Endometrium (tissue), 2 donors: ENCODE measurements at regions not wholly inside any gene's neighbourhood (a gene's known extent, or its start where the extent isn't known, plus 50 kb on each side); places are given as distances from the start of the nearest gene placed in this dataset.
"Not testable (repeated sequence)": the region's sequence is repeated elsewhere in the genome, so short reads cannot be mapped to it uniquely, and the experiment has no call there.

Experiments
- FAIRE-seq: peaks from 2 replicates; lab custom pipeline; 2012; peaks lifted over from hg19 to GRCh38; lab: Jason Lieb, UNC
- donor health status: control.
- donor health status: control.

DNA sequence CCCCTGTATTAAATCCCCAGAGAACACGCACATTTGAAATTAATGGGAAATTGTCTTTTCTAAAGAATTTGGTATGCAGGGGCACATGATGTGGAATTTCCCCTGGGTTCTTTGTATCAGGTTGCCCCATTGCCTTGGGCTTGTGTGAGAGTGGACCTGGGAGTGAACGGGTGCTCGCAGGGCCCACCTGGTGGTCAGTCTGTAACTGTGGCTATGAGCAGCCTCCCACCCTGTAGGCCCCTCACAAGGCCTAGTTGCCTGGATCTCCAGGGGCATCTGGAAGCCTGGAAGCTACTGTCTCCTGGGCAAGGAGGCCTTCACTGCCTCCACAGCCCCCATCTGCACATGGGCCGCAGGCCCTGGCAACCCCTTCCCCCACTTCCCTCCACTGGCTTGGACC is 96.7 kb downstream of the SLC25A47 start:
- no peak for FAIRE-seq

DNA sequence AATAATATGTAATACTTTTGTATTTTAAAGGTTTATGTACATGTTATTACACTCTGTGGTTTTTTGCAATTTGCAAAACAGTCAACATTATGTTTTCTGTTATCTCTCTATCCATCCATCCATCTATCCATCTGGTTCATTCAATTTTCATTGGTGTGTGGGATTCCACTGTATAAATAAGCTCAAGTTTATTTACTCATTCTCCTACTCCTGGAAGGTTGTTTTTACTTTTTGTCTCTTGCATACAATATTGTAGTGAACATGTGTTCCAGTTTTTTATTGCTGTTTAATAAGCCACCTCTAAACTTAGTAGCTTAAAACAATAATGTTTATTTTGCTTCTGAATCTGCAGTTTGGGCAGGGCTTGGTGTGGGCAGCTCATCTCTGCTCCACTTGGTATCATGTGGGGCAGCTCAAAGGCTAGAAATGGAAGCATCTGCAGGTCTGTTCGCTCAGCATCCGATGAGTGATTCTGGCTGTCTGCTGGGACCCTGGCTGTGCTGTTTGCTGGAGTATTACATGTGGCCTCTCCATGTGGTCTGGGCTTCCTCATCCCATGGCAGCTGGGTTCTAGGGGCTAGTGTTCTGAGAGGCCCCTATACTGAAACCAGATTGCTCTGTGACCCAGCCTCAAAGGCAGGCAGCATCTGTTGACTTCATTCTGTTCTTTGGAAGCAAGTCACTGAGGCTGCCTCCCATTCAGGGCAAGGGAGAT is 98.8 kb downstream of the SLC25A47 start:
- peak; percentile 84 for FAIRE-seq

DNA sequence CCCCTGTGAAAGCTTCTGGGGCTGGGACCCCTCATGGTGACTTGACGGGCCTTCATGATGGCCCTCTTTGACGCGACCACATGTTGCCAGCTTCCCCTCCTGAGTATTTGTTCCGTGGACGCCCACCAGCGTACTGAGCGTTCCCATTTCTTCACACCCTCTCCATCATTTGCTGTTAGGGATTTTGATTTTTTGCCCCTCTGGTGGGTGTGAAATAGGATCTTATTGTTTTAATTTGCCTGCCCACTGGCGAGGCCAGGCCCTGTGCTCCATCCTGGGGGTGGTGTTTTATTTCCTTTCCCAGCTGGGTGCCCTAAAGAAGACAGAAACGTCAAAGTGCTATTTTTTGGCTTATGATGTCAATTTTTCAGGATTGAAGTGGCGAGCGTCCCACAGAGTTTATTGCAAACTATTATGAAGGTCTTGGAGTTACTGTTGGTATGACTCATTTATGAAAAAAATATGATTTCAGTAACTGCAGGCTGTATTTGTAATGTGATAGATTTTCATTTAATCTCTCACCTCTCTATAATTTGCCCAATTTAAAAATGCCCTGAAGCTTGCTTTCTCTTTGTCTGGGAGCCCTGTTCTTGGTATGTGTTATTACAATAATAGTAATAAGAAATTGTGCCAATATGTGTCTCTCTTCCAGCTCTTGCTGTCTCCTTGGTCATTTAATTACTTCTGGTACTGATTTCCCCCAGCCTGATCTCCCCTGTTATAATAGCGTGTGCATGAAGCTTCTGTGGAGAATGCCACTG is 99.6 kb downstream of the SLC25A47 start:
- no peak for FAIRE-seq

DNA sequence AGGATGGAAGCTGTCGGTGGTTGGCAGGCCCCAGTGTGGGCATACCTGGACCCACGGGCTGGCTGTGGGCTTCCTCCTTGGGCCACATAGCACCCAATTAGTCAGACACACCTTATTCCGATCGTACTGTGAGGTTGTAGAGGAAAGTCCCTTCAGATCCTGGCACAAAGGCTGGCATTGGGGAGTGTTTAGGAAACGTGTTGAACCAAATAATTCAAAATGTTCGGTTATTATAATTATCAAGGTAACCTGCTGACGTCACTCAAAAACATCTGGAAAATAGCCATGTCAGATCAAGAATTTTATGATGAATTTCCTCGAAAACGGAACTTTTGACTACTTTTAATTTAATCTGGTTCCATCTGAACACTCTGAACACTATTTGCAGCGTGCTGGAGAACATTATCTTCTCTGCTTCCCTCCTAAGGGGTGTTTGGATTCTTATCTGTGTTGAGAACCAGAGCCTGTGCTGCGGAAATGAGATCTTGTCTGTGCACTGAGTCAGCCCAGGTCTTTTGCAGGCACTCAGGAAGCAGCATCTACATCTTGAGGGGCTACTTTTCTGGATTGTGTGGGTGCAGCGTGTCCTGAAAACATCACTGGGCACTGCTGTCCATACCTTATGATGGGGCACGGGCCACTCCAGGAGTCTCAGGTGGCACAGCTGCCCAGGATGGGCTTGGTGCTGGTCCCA is 100.3 kb downstream of the SLC25A47 start:
- no peak for FAIRE-seq

DNA sequence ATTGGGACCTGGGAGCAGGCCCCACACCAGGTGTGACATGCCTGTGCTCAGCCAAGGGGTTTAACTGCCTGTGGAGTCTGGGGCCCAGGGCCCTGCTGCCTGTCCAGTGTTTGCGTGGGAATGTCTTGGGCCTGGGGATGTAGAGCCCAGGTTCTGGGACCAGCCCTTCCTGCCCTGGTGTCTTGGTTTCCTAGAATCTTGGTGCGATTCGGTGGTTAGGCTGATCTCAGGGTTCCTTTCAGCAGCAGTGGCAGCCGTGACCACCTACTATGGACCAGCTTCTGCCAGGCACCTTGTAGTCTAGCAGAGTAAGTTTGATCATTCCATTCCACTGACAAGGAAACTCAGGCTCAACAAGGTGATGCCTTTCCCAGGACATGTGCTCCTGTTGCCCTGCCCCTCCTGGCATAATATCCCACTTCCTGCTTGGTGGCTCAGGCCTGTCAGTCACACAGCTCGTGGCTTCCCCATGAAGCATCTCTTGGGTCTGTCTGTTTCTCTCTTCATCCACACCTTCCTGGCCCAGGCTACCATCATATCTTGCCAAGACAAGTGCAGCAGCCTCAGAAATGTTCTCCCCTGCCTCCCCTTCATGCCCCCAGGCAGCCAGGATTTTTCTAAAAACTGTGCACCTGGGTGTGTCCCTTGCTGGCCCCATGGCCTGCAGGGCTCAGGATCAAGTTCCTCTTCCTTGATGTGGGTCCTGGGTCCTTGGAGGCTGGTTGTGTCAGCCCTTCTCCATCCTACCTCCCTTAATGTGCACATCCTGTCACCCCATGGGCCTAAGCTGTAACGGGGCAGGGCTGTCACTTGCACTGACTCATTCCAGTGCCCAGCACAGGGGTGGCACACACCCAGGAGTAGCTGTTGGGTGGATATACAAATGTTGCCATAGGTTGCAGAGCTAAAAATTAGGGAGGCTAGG is 101.6 kb downstream of the SLC25A47 start:
- FAIRE-seq = no peak

DNA sequence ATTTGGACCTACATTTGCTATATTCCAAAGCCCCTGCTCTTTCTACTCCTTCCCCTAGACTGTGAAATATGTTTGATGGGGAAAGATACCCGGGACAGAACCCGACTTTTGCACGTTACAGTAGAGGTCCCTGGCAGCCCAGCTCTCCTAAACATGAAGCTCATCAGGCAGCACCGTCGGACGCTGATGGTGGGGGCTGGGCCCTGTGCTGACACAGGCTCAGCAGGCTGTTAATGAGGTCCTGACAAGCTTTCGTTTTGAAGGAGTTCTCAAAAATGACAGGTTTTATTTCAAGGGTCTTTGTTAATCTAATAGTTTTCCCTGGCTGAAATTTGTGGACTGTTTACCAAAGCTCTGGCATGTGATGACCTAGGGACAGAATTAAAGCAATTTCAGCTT is 102.3 kb downstream of the SLC25A47 start:
- FAIRE-seq = no peak

DNA sequence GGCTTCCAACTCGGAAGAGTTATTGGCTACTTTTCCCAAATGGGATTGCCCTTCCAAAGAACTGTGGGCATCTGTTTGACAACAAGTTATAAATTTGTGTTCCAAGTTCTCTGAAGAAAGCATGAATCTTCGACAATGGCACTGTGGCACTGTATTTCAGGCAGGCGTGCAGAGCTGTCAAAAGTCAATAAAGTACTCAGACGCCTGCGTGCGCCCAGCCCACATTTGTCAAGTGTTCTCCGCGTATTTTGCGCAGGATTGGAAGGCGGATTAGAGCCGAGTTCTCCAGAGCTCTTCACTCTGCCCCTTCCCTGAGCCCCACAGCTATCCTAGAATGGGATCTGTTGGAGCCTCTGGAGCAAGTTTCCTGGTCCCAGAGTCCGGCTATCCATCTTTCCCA is 103.2 kb downstream of the SLC25A47 start:
- FAIRE-seq = no peak

DNA sequence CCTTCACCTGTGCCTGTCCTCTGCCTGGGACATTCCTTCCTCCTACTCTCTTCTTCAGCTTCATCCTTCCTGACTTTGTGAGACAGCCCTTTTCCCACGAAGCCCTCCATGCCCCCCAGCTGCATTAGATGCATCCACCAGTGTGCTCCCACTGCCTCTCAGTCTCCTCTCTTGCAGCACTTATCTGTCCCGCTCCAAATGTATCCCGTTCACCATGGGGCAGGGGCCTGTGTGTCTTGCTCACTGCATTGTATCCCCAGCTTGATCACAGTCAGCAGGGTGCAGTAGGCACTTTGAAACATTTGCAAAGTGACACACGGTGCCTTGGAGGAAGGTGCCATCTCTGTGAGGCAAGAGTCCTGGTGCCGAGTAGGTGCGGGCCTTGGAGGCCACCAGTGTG is 104.0 kb downstream of the SLC25A47 start:
- no peak for FAIRE-seq

DNA sequence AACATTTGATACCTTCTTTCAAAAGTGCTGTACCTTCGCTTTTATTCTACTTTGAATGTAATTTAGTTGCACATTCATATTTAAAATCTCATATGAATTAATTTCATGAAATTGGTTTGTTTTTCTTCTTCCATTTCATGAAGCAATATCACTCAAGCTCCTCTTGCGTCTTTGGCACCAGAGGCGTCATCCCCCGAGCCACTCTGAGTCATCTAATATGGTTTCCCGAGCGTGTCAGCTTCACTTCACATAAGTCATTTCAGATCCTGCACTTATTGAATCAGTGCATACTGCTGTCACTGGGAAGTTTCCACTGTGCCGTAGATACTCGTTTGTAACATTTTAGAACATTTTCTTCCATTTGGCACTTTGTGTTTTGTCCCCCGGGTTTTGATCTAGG is 105.6 kb downstream of the SLC25A47 start:
- no peak for FAIRE-seq

DNA sequence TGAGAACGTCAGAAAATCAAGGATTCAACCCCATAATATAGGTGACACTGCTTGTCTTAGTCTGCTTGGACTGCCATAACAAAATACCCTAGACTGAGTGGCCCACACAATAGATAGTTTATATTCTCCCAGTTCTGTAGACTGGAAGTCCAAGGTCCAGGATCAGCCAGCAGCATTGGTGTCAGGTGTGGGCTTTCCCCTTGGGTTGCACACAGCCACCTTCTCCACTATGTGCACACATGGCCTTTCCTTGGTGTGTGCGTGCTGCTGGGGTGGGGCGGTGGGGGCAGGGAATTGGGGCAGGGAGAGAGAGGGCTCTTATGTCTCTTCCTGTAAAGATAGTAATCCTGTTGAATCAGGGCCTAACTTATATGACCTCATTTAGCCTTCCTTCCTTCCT is 106.4 kb downstream of the SLC25A47 start:
- FAIRE-seq = no peak

DNA sequence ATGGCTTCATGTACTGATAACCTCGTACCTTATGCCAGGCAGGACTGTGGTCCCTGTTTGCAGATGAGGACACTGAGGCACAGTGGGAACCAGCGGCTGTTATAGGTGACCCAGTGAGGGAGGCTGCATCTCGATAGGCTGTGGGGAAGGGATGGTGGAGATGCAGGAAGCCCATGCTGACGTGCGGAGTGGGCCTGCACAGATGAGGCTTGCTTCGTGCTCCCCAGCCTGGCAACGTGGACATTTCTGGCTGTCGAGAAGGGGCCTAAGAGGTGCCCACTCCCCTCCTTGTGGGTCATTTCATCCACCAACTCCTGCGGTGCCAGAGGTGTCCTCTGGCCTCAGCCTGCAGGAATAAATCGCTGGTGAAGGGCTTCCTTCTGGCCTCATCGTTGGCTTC is 107.4 kb downstream of the SLC25A47 start:
- FAIRE-seq = no peak

DNA sequence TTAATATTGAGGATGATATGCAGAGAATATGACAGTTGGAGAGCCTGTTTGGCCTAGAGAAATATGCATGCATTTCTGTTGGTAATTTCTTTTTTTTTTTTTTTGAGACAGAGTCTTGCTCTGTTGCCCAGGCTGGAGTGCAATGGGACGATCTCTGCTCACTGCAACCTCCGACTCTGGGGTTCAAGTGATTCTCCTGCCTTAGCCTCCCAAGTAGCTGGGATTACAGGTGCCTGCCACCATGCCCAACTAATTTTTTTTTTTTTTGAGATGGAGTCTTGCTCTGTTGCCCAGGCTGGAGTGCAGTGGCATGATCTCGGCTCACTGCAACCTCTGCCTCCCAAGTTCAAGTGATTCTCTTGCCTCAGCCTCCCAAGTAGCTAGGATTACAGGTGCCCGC is 108.3 kb downstream of the SLC25A47 start:
- FAIRE-seq = not testable (repeated sequence)

DNA sequence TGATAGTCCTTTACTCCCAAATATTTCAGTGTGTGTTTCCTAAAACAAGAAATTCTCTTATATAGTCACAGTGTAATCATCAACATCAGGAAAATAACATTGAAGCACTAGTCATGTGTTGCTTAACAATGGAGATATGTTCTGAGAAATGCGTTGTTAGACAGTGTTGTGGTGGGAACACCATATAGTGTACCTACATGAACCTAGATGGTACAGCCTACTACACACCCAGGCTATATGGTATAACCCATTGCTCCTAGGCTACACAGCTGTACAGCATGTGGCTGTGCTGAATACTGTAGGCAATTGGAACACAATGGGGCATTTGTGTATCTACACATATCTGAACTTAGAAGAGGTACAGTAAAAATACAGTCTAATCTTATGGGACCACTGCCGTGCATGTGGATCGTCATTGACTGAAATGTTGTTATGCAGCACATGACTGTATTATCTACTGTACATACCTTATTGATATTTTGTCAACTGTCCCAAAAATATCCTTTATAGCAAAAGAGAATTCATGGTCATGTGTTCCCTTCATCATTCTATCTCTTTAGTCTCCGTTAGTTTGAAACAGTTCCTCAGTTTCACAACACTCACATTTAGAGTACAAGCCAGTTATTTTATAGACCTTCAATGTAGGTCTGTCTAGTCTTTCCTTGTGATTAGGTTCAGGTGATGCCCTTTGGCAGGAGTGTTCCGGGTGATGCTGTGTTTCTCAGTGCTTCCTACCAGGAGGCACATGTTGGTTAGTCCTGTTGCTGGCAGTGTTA is 109.7 kb downstream of the SLC25A47 start:
- FAIRE-seq = no peak

DNA sequence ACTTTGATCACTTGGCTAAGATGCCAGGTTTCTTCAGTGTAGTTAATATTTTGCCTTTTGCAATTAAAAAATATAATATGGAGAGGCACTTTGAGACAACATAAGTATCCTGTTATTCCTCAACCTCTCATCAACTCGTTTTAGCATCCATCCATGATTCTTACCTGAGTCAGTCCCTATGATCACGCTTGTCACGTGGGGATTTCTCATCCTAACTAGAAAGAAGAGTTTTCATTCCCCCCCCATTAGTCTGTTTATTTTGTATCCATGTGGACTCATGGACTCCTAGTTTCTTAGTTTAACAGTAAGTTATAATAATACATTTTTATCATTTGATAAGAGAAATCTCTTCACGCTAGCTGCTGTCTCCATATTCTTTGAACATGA is 110.3 kb downstream of the SLC25A47 start:
- no peak for FAIRE-seq

DNA sequence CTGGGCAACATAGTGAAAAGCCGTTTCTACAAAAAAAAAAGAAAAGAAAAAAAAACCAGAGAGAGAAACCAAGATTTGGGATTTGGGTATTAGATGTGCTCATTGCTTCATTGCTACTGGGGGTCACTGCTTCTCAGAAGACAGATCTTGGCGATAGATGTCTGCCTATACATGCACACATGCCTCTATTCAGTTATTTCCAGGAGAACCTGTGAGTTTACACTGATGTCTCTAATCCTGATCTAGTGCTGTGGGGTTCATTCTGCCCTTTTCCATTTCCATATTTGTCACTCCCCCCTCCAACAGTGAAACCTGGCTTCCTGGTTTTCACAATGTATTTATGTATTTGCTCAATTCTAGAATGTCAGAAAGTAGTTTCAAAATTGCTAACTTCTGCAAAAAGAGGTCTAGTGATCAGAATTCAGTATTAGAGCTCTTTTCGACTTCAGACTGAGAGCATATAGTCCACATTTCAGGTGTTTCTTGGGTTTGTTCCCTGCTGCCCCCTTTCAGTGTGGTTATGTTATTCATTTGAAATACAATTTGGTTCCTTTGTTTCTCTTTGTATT is 111.0 kb downstream of the SLC25A47 start:
- FAIRE-seq = no peak

DNA sequence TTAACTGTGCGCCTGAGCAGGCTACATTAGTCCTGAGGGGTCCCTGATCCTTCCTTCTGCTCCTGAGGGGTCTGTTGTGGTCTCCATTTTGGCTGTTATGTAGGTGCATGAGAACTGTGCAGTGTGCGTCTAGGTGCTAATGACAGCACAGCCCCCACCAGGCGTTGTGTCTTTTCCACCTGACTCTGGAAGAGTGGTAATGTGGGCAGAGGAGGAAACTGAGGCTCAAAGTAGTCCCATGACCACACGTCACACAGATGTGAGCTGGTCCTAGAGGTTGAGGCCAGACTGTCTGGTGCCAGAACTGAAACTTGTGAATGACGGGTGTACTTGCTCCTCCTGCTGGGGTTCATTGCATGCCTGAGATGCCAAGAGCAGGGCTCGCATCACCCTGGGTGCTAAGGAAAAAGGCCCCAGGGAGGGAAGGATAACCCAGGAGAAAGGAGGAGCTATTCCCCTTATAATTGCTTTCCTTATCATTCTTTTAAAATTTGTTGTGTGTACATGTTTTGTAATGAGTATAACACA is 111.8 kb downstream of the SLC25A47 start:
- no peak for FAIRE-seq

DNA sequence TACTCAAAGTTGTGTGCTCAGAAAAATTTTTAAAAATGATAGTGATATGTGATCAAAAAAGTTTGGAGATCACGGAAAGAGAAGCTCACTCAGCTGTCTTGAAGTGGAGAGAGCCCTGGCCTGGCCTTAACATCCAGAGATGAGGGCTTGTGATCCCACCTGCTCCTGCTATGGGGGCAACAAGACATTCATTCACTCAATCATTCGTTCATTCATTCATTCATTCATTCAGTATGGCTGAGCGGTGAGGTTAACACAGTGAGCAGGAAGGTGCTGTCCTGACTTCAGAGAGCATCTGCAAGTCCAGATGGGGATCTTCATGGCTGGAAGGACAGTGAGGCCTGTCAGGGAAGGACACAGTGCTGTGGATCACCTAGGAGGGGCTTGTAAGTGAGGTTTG is 112.3 kb downstream of the SLC25A47 start:
- FAIRE-seq = no peak

DNA sequence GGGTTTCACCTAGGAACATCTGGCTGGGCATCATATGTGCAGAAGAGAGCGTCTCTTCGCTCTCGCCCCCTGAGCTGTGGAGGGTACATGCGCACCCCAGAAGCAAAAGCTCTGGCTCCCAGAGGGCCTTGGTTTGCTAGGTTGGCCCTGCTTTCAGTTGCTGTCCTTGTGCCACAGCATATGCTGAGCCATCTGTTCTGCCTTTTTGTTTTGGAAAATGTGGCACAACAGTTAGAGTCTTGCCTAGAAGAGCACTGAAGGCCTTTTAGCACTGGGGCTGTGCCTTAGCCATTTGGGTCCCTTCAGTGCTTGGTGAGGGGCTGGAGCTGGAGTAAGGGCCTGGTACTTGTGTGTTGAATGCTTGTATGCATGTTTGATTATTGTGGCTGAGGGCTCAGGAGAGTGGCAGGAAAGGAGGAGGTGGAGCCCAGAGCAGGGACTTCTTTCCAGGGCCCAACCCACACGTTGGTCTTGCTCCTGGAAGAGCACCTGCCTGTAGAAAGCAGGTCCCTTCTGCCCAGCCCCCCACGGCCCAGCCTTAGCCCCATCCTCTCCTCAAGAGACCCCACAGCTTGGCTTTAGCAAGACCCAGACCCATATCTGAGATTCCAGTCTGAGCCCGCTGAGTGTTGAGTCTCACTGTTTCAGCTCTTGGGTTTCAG is 113.7 kb downstream of the SLC25A47 start:
- FAIRE-seq = no peak

DNA sequence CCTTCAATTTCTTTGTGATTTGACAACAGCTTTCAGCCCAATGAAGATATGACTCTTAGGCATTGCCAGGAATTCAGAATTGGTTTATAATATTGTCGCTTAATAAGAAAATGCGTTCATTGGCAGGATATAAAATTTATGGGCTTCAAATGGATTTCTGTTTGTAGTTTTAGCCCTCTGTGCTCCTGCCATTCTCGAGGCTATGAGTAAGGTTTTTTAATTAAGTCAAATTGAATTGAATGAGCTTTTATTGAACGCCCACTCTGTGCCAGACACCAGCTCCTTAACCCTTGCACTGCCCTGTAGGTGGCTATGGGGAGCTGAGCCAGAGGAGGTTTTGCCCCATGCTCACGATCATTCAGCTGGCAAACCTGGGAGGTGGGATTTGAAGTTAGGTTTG is 115.1 kb downstream of the SLC25A47 start:
- FAIRE-seq = no peak
